Naive thymus-derived CD4-positive, alpha-beta T cell (primary cell): ENCODE measurements at regions not wholly inside any gene's neighbourhood (a gene's known extent, or its start where the extent isn't known, plus 50 kb on each side); places are given as distances from the start of the nearest gene placed in this dataset.
"Not testable (repeated sequence)": the region's sequence is repeated elsewhere in the genome, so short reads cannot be mapped to it uniquely, and the experiment has no call there.

Source experiments
- ATAC-seq: fragments of 150-1000 bp; cut with Tn5 transposase; 2 replicates; pipeline ENCODE4 v1.10.0; 2021; ENCODE audit warnings: mild to moderate bottlenecking, moderate library complexity
- CTCF ChIA-PET: fragments of 350-600 bp; sonication (Branson Sonifier 250); formaldehyde crosslinking; loops from one replicate; lab custom pipeline; 2021; ENCODE audit warnings: antibody characterized with exemption; lab: Charles Lee
- POLR2A ChIA-PET: fragments of 350-600 bp; sonication (Branson Sonifier 250); formaldehyde crosslinking; loops from one replicate; lab custom pipeline; 2021; ENCODE audit warnings: antibody characterized with exemption, inconsistent platforms; lab: Charles Lee
- DNase-seq, 9 donors: peaks; one replicate each; pipeline versions ENCODE4 v3.0.0 to v3.0.0-alpha.2; 2020 to 2022; ENCODE audit warnings: mixed read lengths in 1 of 9
- H3K27ac ChIP-seq: one replicate; pipeline ENCODE4 v1.7.0; 2013; ENCODE audit warnings: mild to moderate bottlenecking, low read depth, low read length, moderate library complexity
- H3K27me3 ChIP-seq, 2 donors: one replicate each; pipeline ENCODE4 v1.7.0; 2013; ENCODE audit warnings: low read length in 2 of 2, mild to moderate bottlenecking in 2 of 2, moderate library complexity in 2 of 2; ENCODE audit not compliant: control insufficient read depth in 2 of 2, insufficient read depth in 2 of 2
- H3K36me3 ChIP-seq, 3 experiments: 1 replicate in 2 of 3; 2 replicates in 1 of 3; pipeline ENCODE4 v1.7.0; 2013; ENCODE audit warnings: low read length in 3 of 3, mild to moderate bottlenecking in 3 of 3, moderate library complexity in 1 of 3; ENCODE audit not compliant: insufficient read depth in 3 of 3, control insufficient read depth in 2 of 3
- H3K4me1 ChIP-seq, 2 donors: one replicate each; pipeline ENCODE4 v1.7.0; 2013; ENCODE audit warnings: low read length in 2 of 2, mild to moderate bottlenecking in 2 of 2, moderate library complexity in 1 of 2; ENCODE audit not compliant: control insufficient read depth in 2 of 2, insufficient read depth in 2 of 2
- H3K4me3 ChIP-seq: 2 replicates; pipeline ENCODE4 v1.7.0; 2013; ENCODE audit warnings: mild to moderate bottlenecking, low read length
- H3K9me3 ChIP-seq, 3 experiments: 1 replicate in 2 of 3; 2 replicates in 1 of 3; pipeline ENCODE4 v1.7.0; 2013; ENCODE audit warnings: low read length in 3 of 3; ENCODE audit not compliant: control insufficient read depth in 2 of 3
- H3K27ac Mint-ChIP-seq, 9 donors: one replicate each; pipeline ENCODE4 v1.8.0; 2020 to 2022; ENCODE audit warnings: mixed read lengths in 9 of 9, mild to moderate bottlenecking in 8 of 9, moderate library complexity in 5 of 9, inconsistent platforms in 2 of 9
- H3K27me3 Mint-ChIP-seq, 5 donors: one replicate each; pipeline ENCODE4 v1.8.0; 2021 to 2022; ENCODE audit warnings: mixed read lengths in 5 of 5, mild to moderate bottlenecking in 1 of 5
- H3K36me3 Mint-ChIP-seq, 5 donors: one replicate each; pipeline ENCODE4 v1.8.0; 2020 to 2022; ENCODE audit warnings: mixed read lengths in 5 of 5, mild to moderate bottlenecking in 3 of 5, inconsistent platforms in 1 of 5
- H3K4me1 Mint-ChIP-seq, 7 donors: one replicate each; pipeline ENCODE4 v1.8.0; 2020 to 2022; ENCODE audit warnings: mixed read lengths in 7 of 7, mild to moderate bottlenecking in 3 of 7, inconsistent platforms in 1 of 7
- H3K4me3 Mint-ChIP-seq, 10 donors: one replicate each; pipeline ENCODE4 v1.8.0; 2020 to 2022; ENCODE audit warnings: mild to moderate bottlenecking in 10 of 10, mixed read lengths in 10 of 10, moderate library complexity in 6 of 10, inconsistent platforms in 2 of 10
- H3K9me3 Mint-ChIP-seq, 11 donors: one replicate each; pipeline ENCODE4 v1.8.0; 2020 to 2022; ENCODE audit warnings: mixed read lengths in 11 of 11, mild to moderate bottlenecking in 4 of 11, inconsistent platforms in 1 of 11, moderate library complexity in 1 of 11
- intact Hi-C, 2 donors: fragments of 100-400 bp; cut with micrococcal nuclease; formaldehyde crosslinking; loops; one replicate each; pipeline ENCODE4 v1.15.1; 2023

DNA sequence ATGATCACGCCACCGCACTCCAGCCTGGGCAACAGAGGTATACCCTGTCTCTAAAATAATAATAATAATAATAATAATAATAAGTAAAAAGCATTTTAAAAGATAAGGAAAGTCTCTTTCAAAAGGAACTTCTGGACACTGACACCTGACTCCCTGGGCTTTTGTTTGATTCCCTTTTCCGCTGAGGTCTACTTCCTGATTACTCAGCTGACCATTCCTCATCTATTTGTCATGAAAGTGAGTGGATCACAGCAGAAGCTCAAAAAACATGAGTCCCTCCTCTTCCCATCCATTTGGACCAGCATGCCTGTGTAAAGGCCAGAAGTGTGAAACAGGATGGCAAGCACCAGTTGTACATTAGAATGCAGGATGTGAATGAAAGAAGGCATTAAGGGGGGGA, 61.1 kb upstream of the FBXO28 start:
- H3K4me3 ChIP-seq: no peak overlapping the region
- no peak for ATAC-seq
- H3K27me3 ChIP-seq: no peaks in the 10 kb centered on the region
- DNase-seq: no peak
- Mint-ChIP-seq H3K27me3 (peaks cover 0 to 10% (median 0%) of the 10 kb centered on the region in 5 donors), H3K27ac (no peak overlapping the region), H3K4me1 (peaks cover 0 to 4% (median 0%) of the 10 kb centered on the region in 7 donors), H3K4me3 (no peak overlapping the region), H3K36me3 (no peaks in the 10 kb centered on the region), H3K9me3 (peaks cover 0 to 2% (median 0%) of the 10 kb centered on the region in 11 donors)
- H3K9me3 ChIP-seq: no peaks in the 10 kb centered on the region
- H3K36me3 ChIP-seq: no peaks in the 10 kb centered on the region
- no peaks in the 10 kb centered on the region for H3K4me1 ChIP-seq
- H3K27ac ChIP-seq: no peak overlapping the region
- intact Hi-C loops: no loop called here
- ChIA-PET CTCF (interaction anchor here (1.0 kb wide), 1 partner anchor 8 kb away, joined by 4 read pairs; no protein-coding TSS in a partner anchor), POLR2A (no interaction called here)

DNA sequence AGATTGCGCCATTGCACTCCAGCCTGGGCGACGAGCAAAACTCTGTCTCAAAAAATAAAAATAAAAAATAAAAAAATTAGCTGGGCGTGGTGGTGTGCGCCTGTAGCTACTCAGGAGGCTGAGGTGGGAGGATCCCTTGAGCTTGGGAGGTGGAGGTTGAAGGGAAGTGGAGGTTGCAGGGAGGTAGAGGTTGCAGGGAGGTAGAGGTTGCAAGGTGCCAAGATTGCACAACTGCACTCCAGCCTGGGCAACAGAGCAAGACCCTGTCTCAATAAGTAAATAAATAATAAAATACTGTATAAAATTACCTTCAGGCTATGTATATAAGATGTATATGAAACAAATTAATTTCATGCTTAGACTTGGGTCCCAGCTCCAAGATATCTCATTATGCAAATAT, 62.1 kb upstream of the FBXO28 start:
- H3K27me3 ChIP-seq, POLR2A ChIA-PET, H3K9me3 ChIP-seq, H3K4me3 ChIP-seq, H3K4me3 Mint-ChIP-seq, H3K36me3 ChIP-seq, H3K27ac Mint-ChIP-seq, ATAC-seq, H3K4me1 Mint-ChIP-seq, H3K4me1 ChIP-seq, H3K36me3 Mint-ChIP-seq, H3K27ac ChIP-seq, H3K9me3 Mint-ChIP-seq, DNase-seq: not testable (repeated sequence)
- intact Hi-C loops: loop anchor here in 1 of 2 donors (2.0 kb wide), 1 partner anchor 241 kb away; no protein-coding TSS in a partner anchor
- CTCF ChIA-PET: interaction anchor here (0.6 to 1.3 kb wide), 6 partner anchors 9 to 356 kb away, joined by 3 to 4 read pairs (median 3); no protein-coding TSS in a partner anchor
- H3K27me3 Mint-ChIP-seq: peaks cover 0 to 10% (median 0%) of the 10 kb centered on the region in 5 donors

- Histone ChIP-seq H3K27me3 (no peaks in the 10 kb centered on the region), H3K27ac (no peak overlapping the region), H3K4me1 (no peaks in the 10 kb centered on the region), H3K9me3 (no peaks in the 10 kb centered on the region), H3K4me3 (no peak overlapping the region), H3K36me3 (no peaks in the 10 kb centered on the region)
- Mint-ChIP-seq H3K4me3 (no peak overlapping the region), H3K4me1 (peaks cover 0 to 4% (median 0%) of the 10 kb centered on the region in 7 donors), H3K27me3 (peaks cover 0 to 13% (median 0%) of the 10 kb centered on the region in 5 donors), H3K27ac (no peak overlapping the region), H3K9me3 (no peaks in the 10 kb centered on the region), H3K36me3 (no peaks in the 10 kb centered on the region)
- POLR2A ChIA-PET: no interaction called here
- CTCF ChIA-PET: interaction anchor here (0.6 to 1.3 kb wide), 6 partner anchors 16 to 356 kb away, joined by 3 read pairs; no protein-coding TSS in a partner anchor
- DNase-seq: no peak
- ATAC-seq: no peak
- intact Hi-C loops: loop anchor here in 1 of 2 donors (2.0 kb wide), 1 partner anchor 240 kb away; no protein-coding TSS in a partner anchor
Observed at GRCh38 chr1:224051086-224051406, 62.9 kb upstream of the FBXO28 start.

- peaks cover 0 to 5% of the 10 kb centered on the region in 2 donors for H3K27me3 ChIP-seq
- no peaks in the 10 kb centered on the region for H3K36me3 ChIP-seq
- Mint-ChIP-seq H3K27ac (peak overlapping the region in 1 of 9 donors; percentile 52), H3K4me1 (peaks cover 0 to 4% (median 0%) of the 10 kb centered on the region in 7 donors), H3K27me3 (peaks cover 4 to 28% (median 5%) of the 10 kb centered on the region in 5 donors), H3K4me3 (no peak overlapping the region), H3K9me3 (no peaks in the 10 kb centered on the region), H3K36me3 (no peaks in the 10 kb centered on the region)
- H3K4me3 ChIP-seq: no peak overlapping the region
- POLR2A ChIA-PET: no interaction called here
- intact Hi-C loops: no loop called here
- DNase-seq (no peak), ATAC-seq (no peak)
- no peaks in the 10 kb centered on the region for H3K9me3 ChIP-seq
- no peaks in the 10 kb centered on the region for H3K4me1 ChIP-seq
- no peak overlapping the region for H3K27ac ChIP-seq
- CTCF ChIA-PET: no interaction called here
Observed at GRCh38 chr1:224047538-224047937, 66.4 kb upstream of the FBXO28 start.

DNA sequence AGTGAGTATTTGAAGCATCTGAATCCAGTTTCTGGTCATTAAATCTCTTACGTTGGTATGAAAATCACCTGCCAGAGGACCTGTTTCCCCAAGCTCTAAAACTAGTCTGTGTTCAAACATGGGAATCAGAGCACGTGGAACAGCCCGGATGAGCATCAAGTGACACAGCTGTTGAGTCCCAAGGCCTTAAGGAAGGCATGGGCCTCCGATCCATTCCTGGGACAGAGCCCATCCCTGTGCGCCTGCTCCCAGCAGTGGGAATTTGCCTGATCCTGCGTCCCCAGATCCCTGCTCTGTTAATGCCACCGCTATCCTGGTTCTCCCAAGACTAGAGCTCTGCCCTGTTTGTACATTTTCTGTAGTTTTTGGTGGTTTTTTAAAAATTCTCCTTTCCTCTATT, 68.4 kb upstream of the FBXO28 start:
- Mint-ChIP-seq H3K9me3 (no peaks in the 10 kb centered on the region), H3K27ac (no peak overlapping the region), H3K4me3 (no peak overlapping the region), H3K4me1 (peaks cover 0 to under 1% (median 0%) of the 10 kb centered on the region in 7 donors), H3K36me3 (no peaks in the 10 kb centered on the region), H3K27me3 (peaks cover 9 to 31% (median 19%) of the 10 kb centered on the region in 5 donors)
- H3K27ac ChIP-seq: no peak overlapping the region
- H3K27me3 ChIP-seq: peaks cover 0 to 5% of the 10 kb centered on the region in 2 donors
- H3K36me3 ChIP-seq: no peaks in the 10 kb centered on the region
- H3K4me3 ChIP-seq: no peak overlapping the region
- ChIA-PET CTCF (interaction anchor here (0.5 kb wide), 1 partner anchor 233 kb away, joined by 3 read pairs; no protein-coding TSS in a partner anchor), POLR2A (no interaction called here)
- no peak for DNase-seq
- intact Hi-C loops: no loop called here
- ATAC-seq: no peak
- no peaks in the 10 kb centered on the region for H3K4me1 ChIP-seq
- no peaks in the 10 kb centered on the region for H3K9me3 ChIP-seq

- no peak overlapping the region for H3K4me3 Mint-ChIP-seq
- H3K9me3 Mint-ChIP-seq: no peaks in the 10 kb centered on the region
- no peak for DNase-seq
- no peak overlapping the region for H3K27ac Mint-ChIP-seq
- POLR2A ChIA-PET: no interaction called here
- H3K36me3 Mint-ChIP-seq: no peaks in the 10 kb centered on the region
- intact Hi-C loops: no loop called here
- CTCF ChIA-PET: no interaction called here
- no peak for ATAC-seq
- H3K27me3 Mint-ChIP-seq: peaks cover 9 to 35% (median 19%) of the 10 kb centered on the region in 5 donors
- Histone ChIP-seq H3K27ac (no peak overlapping the region), H3K4me3 (no peak overlapping the region), H3K27me3 (peaks cover 0 to 5% of the 10 kb centered on the region in 2 donors), H3K9me3 (no peaks in the 10 kb centered on the region), H3K36me3 (no peaks in the 10 kb centered on the region), H3K4me1 (no peaks in the 10 kb centered on the region)
- H3K4me1 Mint-ChIP-seq: no peaks in the 10 kb centered on the region
Observed at GRCh38 chr1:224044420-224044819, 69.5 kb upstream of the FBXO28 start.

- H3K27me3 Mint-ChIP-seq: peaks cover 9 to 35% (median 19%) of the 10 kb centered on the region in 5 donors
- ATAC-seq: no peak
- H3K4me1 Mint-ChIP-seq: no peaks in the 10 kb centered on the region
- H3K4me3 Mint-ChIP-seq: no peak overlapping the region
- DNase-seq: no peak
- ChIA-PET POLR2A (no interaction called here), CTCF (no interaction called here)
- H3K4me3 ChIP-seq: no peak overlapping the region
- no peaks in the 10 kb centered on the region for H3K9me3 Mint-ChIP-seq
- no peaks in the 10 kb centered on the region for H3K9me3 ChIP-seq
- no peak overlapping the region for H3K27ac ChIP-seq
- no peaks in the 10 kb centered on the region for H3K36me3 Mint-ChIP-seq
- H3K36me3 ChIP-seq: no peaks in the 10 kb centered on the region
- H3K27ac Mint-ChIP-seq: no peak overlapping the region
- H3K27me3 ChIP-seq: peaks cover 0 to 5% of the 10 kb centered on the region in 2 donors
- intact Hi-C loops: no loop called here
- no peaks in the 10 kb centered on the region for H3K4me1 ChIP-seq
Observed at GRCh38 chr1:224042557-224043118, 71.3 kb upstream of the FBXO28 start.
